ENCODE measurements at regions not wholly inside any gene's neighbourhood (a gene's known extent, or its start where the extent isn't known, plus 50 kb on each side); places are given as distances from the start of the nearest gene placed in this dataset.
A peak's percentile ranks its signal among the peaks of the same experiment; 100 is the strongest.

DNA sequence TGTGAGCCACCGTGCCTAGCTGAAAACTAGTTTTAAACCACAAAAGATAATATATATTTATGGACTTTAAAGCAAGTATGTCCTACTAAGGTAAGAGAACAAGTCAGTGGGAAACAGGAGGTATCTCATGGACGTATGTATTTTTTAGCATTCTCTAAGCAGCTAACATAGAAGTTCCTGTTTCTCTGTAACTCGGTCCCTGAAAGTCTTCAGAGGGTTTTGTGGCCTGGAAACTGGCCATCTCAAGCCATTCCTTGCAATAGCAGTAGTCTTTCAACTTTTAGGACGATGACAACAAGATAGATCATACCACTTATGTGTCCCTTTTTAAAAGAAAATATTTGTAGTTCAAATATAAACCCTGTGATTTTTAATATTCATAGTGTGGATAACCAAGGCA lies 95.6 kb upstream of the RALGAPA2 start:
- Histone ChIP-seq H3K4me1 (replicated peaks in 1 of 2) (no peaks in the 10 kb centered on the region), H3K4me3 (no peak overlapping the region), H3K27ac (no peak overlapping the region)
- WGBS, 10 experiments: 0 to 93% (median 58%) methylated on average over 2 to 4 of the region's 4 CpGs; no CpG with 5 or more reads in 2 of the 10 experiments
- ATAC-seq (replicated peaks in 6 of 8): no peak
- in situ Hi-C loops (cut with MboI; ENCODE audit: low pct_unique_long_range_greater_than_20kb in 2 of 9, low sequenced_read_pairs in 9 of 9, unreplicated experiment in 9 of 9): loop anchor here in 2 of 9 experiments (25.0 kb wide), 1 partner anchor 146 kb away; no protein-coding TSS in a partner anchor

DNA sequence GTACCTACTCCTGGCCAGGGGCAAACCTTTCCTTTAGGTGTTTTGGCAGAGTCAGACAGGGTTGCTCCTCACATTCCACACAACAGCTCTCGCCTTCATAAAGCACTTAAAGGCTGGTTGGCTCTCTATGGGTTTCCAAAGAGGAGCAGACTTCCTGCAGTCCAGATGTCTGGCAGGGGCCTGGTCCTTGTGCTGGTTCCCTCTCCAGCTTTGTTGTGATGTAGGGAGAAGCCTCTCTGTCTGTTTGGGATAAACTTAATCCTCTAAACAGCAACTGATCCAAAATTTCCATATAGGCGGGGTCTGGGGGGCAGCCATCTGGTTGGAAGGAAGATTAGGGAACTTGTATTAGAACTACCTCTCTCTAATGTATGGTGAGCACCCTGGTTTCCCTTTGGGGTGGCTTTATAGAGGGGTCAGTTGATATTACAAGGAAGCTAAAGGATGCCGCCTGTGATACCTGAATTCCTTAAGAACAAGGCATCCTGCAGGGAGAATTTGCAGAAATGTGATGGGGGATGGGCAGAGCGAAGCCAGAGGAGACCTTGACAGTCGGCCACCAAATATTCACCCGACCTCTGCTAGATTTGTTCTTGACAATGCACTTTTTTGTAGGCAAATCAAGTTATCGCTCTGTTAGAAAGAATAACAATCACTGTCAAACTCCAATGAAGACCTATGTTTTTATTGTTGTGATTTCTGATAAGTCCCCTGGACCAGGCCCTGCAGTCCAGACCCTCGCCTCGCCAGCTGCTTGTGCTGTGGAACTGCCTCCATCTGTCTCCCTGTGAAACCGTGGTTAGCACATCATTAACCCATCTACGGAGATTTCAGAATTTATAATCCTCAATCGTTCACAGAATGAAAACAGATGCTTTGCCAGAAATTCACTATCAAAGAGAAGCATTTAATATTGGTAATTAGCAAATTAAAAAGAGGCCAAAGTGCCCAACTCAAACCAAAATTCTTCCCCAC lies 94.0 kb upstream of the RALGAPA2 start:
- H3K4me3 ChIP-seq: no peak overlapping the region
- in situ Hi-C loops (cut with MboI; ENCODE audit: low pct_unique_long_range_greater_than_20kb in 2 of 9, low sequenced_read_pairs in 9 of 9, unreplicated experiment in 9 of 9): loop anchor here in 2 of 9 experiments (25.0 kb wide), 1 partner anchor 144 kb away; no protein-coding TSS in a partner anchor
- H3K27ac ChIP-seq: no peak overlapping the region
- no peaks in the 10 kb centered on the region for H3K4me1 ChIP-seq (replicated peaks in 1 of 2)
- peak in 1 of 8 experiments; percentile 43 for ATAC-seq (replicated peaks in 6 of 8)
- 7 to 76% (median 73%) methylated on average over 2 to 11 of the region's 12 CpGs; no CpG with 5 or more reads in 1 of the 10 experiments for WGBS, 10 experiments

DNA sequence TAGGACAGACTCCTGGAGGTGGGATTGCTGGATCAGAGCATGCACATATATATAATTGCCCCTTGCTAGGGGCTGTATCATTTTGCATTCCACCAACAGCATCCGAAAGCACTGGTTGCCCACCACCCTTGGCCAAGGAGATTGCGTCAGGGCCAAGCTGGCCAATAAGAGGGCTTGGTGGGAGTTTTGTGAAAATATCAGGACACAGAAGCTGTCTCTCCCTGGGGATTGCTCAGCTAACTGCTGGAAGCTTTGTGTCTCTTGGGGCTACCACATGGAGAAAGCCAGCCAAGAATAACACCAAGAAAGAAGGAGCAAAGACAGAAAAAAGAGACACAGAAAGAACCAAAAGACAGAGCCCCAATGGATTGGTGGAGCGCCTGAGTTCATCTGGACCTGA lies 90.6 kb upstream of the RALGAPA2 start:
- 38 to 100% (median 83%) methylated on average over 1 to 3 of the region's 3 CpGs; no CpG with 5 or more reads in 2 of the 10 experiments for WGBS, 10 experiments
- Histone ChIP-seq H3K4me3 (no peak overlapping the region), H3K4me1 (replicated peaks in 1 of 2) (no peaks in the 10 kb centered on the region), H3K27ac (no peak overlapping the region)
- in situ Hi-C loops (cut with MboI; ENCODE audit: low pct_unique_long_range_greater_than_20kb in 2 of 9, low sequenced_read_pairs in 9 of 9, unreplicated experiment in 9 of 9): loop anchor here in 2 of 9 experiments (25.0 kb wide), 1 partner anchor 141 kb away; no protein-coding TSS in a partner anchor
- no peak for ATAC-seq (replicated peaks in 6 of 8)

DNA sequence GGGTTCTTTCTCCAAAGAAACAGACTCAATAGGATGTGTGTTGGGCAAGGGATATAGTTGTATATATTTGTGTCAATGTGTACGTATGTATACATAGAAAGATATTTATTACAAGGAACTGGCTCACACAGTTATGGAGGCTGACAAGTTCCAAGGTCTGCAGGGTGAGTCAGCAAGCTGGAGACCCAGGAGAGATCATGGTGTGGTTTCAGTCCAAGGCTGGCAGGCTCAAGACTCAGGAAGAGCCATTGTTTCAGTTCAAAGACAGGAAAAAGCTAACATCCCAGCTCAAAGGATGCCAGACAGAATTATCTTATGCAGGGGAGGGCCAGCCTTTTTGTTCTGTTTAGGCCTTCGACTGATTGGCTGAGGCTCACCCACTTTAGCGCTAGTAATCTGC lies 89.9 kb upstream of the RALGAPA2 start:
- no peak overlapping the region for H3K27ac ChIP-seq
- ATAC-seq (replicated peaks in 6 of 8): no peak
- 33 to 100% (median 87%) methylated on average over 1 to 3 of the region's 3 CpGs; no CpG with 5 or more reads in 1 of the 10 experiments for WGBS, 10 experiments
- H3K4me1 ChIP-seq (replicated peaks in 1 of 2): no peaks in the 10 kb centered on the region
- H3K4me3 ChIP-seq: no peak overlapping the region
- in situ Hi-C loops (cut with MboI; ENCODE audit: low pct_unique_long_range_greater_than_20kb in 2 of 9, low sequenced_read_pairs in 9 of 9, unreplicated experiment in 9 of 9): loop anchor here in 2 of 9 experiments (25.0 kb wide), 1 partner anchor 140 kb away; no protein-coding TSS in a partner anchor

DNA sequence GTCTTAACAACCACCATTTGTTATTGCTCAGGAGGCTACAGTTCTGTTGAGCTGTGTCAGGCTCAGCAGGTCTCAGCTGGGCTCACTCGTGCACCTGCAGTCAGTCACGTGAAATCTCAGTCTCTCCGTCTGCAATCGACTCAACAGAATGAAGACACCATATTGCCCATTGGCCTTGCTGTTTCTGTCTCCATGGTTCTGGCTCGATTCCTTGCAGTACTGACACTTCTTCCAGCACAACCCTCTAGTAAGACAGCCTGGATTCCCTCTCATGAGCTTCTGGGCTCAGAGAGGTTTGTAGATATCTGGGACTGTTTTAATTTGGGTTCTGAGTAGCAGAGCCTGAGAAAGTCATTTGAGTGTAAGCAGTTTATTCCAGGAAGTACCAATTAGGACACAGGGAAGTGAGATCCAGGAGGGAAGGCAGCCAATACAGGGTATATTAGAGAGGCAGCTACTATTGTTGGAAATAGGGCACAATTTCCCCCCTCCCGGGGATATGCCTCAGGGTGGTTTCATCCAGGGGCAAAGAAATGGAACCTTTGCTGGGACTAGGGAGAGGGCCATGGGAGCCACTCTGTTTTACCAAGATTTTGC lies 87.4 kb upstream of the RALGAPA2 start:
- 4 to 100% (median 68%) methylated on average over 1 to 5 of the region's 6 CpGs; no CpG with 5 or more reads in 3 of the 10 experiments for WGBS, 10 experiments
- no peak overlapping the region for H3K27ac ChIP-seq
- no peak for ATAC-seq (replicated peaks in 6 of 8)
- H3K4me1 ChIP-seq (replicated peaks in 1 of 2): peaks cover 0 to 6% of the 10 kb centered on the region in 2 donors
- no peak overlapping the region for H3K4me3 ChIP-seq
- in situ Hi-C loops (cut with MboI; ENCODE audit: low pct_unique_long_range_greater_than_20kb in 2 of 9, low sequenced_read_pairs in 9 of 9, unreplicated experiment in 9 of 9): loop anchor here in 2 of 9 experiments (25.0 kb wide), 1 partner anchor 138 kb away; no protein-coding TSS in a partner anchor

DNA sequence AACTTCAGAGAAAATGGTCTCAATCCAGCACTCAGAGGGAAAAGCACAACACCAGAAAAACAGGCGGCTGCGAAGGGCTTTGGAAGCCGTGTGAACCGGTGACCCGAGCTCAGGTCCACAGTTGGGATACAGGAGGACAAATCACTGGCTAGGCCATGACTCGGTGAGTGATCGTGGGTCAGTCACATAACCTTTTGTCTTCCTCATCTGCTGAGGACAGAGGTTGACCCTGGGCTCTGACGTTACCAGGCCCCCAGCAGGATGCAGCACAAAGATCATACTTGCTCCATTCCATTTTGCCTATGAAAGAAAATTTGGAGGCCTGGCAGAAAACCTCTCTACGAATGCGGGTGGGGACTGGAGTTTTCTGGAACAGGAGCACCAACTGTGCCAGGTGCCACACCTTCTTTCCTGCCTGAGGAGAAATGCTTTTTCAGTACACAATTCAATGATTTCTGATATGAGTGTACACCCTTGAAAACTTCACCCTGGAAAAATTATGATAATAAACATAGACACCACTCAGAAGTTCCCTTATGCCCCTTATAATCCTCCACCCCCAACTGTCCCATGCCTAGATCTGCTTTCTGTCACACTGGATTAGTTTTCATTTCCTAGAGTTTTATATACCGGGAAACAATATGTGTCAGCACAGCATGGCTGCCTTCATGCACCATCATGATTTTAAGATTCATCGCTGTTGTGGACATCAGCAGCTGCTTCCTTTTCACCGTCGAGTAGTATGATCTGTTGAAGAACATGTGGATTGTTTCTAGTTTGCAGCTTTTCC lies 85.3 kb upstream of the RALGAPA2 start:
- Histone ChIP-seq H3K4me3 (no peak overlapping the region), H3K4me1 (replicated peaks in 1 of 2) (peaks cover 0 to 6% of the 10 kb centered on the region in 2 donors), H3K27ac (no peak overlapping the region)
- ATAC-seq (replicated peaks in 6 of 8): peak in 1 of 8 experiments; percentile 11
- in situ Hi-C loops (cut with MboI; ENCODE audit: low pct_unique_long_range_greater_than_20kb in 2 of 9, low sequenced_read_pairs in 9 of 9, unreplicated experiment in 9 of 9): no loop called here
- 8 to 88% (median 79%) methylated on average over 2 to 9 of the region's 14 CpGs for WGBS, 10 experiments

DNA sequence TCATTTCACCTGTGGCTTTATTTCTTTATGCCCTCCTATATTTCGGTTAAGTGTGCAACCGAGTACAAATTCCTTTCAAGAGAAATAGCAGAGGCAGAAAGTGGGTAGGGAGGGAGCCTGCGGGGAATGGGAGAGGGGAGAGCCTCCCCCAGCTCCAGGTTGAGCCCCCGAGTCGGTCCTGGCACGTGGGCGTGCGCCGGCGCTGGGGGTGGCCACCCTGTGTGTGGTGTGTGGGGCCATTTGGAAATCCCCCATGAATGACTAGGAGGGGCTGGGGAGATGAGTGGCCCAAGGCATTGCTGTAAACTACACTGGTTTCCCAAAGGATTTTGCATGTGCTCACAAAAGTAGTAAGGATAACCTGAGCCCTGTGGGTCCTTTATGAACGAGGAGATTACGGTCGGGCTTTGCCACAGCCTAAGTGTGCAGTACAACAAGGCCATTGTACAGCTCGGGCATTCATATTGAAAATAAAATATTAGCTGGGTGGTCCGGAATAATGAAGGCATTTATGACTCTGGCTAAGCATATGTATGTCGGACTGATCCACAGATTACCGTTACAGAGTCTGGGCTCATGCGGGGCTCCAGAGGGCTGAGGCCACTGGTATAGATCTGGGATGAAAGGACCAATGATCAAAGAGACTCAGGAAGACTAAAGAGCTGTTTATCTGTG lies 84.5 kb upstream of the RALGAPA2 start:
- H3K4me3 ChIP-seq: no peak overlapping the region
- in situ Hi-C loops (cut with MboI; ENCODE audit: low pct_unique_long_range_greater_than_20kb in 2 of 9, low sequenced_read_pairs in 9 of 9, unreplicated experiment in 9 of 9): no loop called here
- ATAC-seq (replicated peaks in 6 of 8): peak in 1 of 8 experiments; percentile 42
- 0 to 100% (median 69%) methylated on average over 1 to 12 of the region's 18 CpGs; no CpG with 5 or more reads in 1 of the 10 experiments for WGBS, 10 experiments
- H3K4me1 ChIP-seq (replicated peaks in 1 of 2): peaks cover 0 to 6% of the 10 kb centered on the region in 2 donors
- no peak overlapping the region for H3K27ac ChIP-seq

DNA sequence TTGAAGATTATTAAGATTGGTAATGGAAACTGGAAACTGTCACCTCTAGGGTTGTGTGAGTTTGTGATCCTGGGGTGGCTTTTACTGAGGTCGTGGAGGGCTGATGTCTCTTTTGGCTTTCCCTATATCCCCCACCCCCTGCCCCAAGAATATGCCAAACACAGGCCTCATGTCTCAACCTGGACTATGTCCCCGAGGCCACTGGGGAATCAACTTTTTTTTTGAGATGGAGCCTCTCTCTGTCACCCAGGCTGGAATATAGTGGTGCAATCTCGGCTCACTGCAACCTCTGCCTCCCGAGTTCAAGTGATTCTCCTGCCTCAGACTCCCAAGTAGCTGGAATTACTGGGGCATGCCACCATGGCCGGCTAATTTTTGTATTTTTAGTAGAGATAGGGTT lies 83.3 kb upstream of the RALGAPA2 start:
- Histone ChIP-seq H3K4me1 (replicated peaks in 1 of 2) (peaks cover 0 to 6% of the 10 kb centered on the region in 2 donors), H3K27ac (no peak overlapping the region), H3K4me3 (no peak overlapping the region)
- in situ Hi-C loops (cut with MboI; ENCODE audit: low pct_unique_long_range_greater_than_20kb in 2 of 9, low sequenced_read_pairs in 9 of 9, unreplicated experiment in 9 of 9): no loop called here
- WGBS, 10 experiments: 0 to 100% (median 60%) methylated on average over 1 to 3 of the region's 5 CpGs; no CpG with 5 or more reads in 5 of the 10 experiments
- ATAC-seq (replicated peaks in 6 of 8): no peak

DNA sequence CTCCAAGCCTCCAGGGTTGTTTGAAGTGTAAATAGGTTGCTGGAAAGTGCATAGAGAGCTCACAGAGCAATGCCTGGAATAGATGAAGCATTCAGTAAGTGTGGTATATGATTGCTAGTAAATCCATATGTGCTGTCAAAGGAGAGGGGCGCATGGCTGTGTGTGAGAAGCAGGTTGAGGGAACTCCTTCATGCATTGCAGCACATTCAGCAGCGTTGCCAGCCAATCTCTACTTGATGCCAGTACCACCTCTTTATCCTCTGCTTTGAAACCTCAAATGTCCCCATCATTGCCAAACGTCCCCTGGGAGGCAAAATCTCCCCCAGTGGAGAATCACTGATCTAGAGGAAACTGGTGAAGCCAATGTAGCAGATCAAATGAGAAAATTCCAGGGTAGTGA lies 82.7 kb upstream of the RALGAPA2 start:
- 20 to 100% (median 50%) methylated on average over 1 to 3 of the region's 3 CpGs; no CpG with 5 or more reads in 4 of the 10 experiments for WGBS, 10 experiments
- in situ Hi-C loops (cut with MboI; ENCODE audit: low pct_unique_long_range_greater_than_20kb in 2 of 9, low sequenced_read_pairs in 9 of 9, unreplicated experiment in 9 of 9): no loop called here
- no peak for ATAC-seq (replicated peaks in 6 of 8)
- Histone ChIP-seq H3K4me1 (replicated peaks in 1 of 2) (peaks cover 0 to 6% of the 10 kb centered on the region in 2 donors), H3K4me3 (no peak overlapping the region), H3K27ac (no peak overlapping the region)

DNA sequence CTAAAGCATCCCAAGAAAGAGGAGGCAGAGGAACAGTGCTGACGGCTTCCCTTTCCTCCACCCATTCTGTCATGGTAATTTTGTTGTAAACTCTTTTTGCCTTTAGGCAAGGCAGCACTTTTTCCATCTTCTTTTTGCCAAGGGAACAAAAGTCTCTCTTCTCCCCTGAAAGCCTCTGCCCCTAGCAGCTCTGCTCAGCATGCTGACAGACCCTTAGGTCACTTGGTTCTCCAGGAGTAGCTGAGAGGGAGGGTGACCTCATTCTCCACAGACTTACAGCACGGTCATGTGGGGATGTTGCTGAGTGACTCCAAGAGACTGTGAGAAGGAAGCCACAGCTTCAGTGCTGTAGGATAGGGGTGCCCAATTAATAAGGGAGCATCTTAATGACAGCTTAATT lies 81.1 kb upstream of the RALGAPA2 start:
- WGBS, 10 experiments: 14 to 83% (median 49%) methylated on average over 1 to 2 of the region's 2 CpGs; no CpG with 5 or more reads in 5 of the 10 experiments
- Histone ChIP-seq H3K27ac (no peak overlapping the region), H3K4me1 (replicated peaks in 1 of 2) (peaks cover 0 to 6% of the 10 kb centered on the region in 2 donors), H3K4me3 (no peak overlapping the region)
- ATAC-seq (replicated peaks in 6 of 8): peak; percentile 51 to 99 (median 72)
- in situ Hi-C loops (cut with MboI; ENCODE audit: low pct_unique_long_range_greater_than_20kb in 2 of 9, low sequenced_read_pairs in 9 of 9, unreplicated experiment in 9 of 9): no loop called here

DNA sequence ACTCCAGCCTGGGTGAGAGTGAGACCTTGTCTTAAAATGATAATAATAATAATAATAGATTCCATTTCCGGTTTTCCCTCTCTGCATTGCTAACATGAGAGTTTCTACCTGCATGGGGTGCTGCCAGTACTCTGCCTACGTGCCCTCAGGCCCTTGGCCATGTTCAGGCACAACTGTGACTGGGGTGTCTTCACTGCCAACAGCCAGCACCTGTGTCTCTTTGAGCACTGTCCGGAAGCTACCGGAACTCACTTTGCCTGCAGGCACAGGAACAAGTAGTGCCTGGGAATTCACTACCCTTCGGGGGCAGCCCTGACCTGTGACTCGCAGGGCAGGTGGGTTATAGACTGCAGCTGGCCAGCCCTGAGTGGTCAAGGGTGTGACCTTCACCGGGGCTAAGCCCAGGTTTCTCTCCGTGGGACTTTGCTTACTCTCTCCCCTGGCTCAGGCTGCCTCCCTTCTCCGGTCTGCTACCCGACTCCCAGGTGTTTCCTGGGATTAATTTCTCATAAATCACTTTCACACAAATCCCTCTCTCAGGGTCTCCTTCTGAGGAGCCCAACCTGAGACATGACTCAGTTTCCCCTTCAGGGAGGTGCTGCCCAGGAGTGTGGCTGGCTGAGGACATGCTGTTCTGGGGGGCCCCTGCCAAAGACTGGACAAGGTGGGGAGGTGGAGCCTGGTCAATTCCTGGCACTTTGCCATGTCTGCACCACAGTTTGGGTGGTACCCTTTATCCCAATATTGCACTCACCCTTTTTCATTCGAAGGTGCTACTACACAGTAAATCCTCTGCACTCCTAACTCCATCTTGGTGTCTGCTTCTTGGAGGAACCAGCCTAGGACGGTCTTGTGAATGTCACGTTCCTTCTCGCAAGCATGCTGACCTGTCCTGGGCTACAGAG lies 79.5 kb upstream of the RALGAPA2 start:
- H3K27ac ChIP-seq: no peak overlapping the region
- no peak overlapping the region for H3K4me3 ChIP-seq
- no peak for ATAC-seq (replicated peaks in 6 of 8)
- 40 to 100% (median 90%) methylated on average over 1 to 8 of the region's 14 CpGs; no CpG with 5 or more reads in 1 of the 10 experiments for WGBS, 10 experiments
- H3K4me1 ChIP-seq (replicated peaks in 1 of 2): peaks cover 0 to 2% of the 10 kb centered on the region in 2 donors
- in situ Hi-C loops (cut with MboI; ENCODE audit: low pct_unique_long_range_greater_than_20kb in 2 of 9, low sequenced_read_pairs in 9 of 9, unreplicated experiment in 9 of 9): no loop called here
